ENCODE measurements at regions not wholly inside any gene's neighbourhood (a gene's known extent, or its start where the extent isn't known, plus 50 kb on each side); places are given as distances from the start of the nearest gene placed in this dataset.

DNA sequence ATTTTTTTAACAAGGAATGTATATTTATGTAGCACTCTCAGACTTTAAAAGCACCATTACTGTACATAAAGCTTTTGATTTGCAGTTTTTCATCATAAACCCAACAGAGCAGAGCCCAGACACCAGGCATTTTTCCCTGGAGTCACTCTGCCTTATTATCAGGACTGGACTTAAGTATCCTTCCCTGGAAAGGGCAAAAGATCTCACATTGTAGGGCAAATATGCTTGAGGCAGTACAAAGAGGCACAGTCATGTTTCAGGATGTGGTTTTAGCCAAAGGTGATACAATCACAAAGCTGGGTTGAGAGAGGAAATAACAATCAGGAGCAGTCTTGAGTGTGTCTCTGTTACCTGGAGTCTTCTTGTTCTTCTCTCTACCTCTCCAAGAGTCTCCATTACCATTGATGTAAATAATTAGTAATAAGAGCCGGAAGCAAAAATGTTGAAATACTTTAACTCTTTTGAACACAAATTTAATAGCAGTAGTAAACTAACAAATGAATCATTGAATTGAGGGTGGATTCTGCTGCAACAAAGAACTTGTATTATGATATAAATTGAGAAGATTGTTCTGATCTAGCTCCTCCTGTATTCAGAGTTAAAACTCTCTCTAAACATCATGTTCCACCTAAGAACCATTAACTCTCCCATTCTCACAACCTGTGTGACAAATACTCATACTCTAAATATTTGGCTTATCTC is 160.5 kb downstream of the LTN1 start (continued):
- TF ChIP-seq, protein P1, sequence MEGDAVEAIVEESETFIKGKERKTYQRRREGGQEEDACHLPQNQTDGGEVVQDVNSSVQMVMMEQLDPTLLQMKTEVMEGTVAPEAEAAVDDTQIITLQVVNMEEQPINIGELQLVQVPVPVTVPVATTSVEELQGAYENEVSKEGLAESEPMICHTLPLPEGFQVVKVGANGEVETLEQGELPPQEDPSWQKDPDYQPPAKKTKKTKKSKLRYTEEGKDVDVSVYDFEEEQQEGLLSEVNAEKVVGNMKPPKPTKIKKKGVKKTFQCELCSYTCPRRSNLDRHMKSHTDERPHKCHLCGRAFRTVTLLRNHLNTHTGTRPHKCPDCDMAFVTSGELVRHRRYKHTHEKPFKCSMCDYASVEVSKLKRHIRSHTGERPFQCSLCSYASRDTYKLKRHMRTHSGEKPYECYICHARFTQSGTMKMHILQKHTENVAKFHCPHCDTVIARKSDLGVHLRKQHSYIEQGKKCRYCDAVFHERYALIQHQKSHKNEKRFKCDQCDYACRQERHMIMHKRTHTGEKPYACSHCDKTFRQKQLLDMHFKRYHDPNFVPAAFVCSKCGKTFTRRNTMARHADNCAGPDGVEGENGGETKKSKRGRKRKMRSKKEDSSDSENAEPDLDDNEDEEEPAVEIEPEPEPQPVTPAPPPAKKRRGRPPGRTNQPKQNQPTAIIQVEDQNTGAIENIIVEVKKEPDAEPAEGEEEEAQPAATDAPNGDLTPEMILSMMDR (conservative IDR thresholded peaks at IDR 0.05; ENCODE audit: low read depth in 2 of 2): no peak
- no peak for TF ChIP-seq ZNF114 (CRISPR knock-in tag; IDR thresholded peaks at IDR 0.05)
- no peak for TF ChIP-seq EZH2 (IDR thresholded peaks at IDR 0.05; ENCODE audit: low read depth, unreplicated experiment)

DNA sequence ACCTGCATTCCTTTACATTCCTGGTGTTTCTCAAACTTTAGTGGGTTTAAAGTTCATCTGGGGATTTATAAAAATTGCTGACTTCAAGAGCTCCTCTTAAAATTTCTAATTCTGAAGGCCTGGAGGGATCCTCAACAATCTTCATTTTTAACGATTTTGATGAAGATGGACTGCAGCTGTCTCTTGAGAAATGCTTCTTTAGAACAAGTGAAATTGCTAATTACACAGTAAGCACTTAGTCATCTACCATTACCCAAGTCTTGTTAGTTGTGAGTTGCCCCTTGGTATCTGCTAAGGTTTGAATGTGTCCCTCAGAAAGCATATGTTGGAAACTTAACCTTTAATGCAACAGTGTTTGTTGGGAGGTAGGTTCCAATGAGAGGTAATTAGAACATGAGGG is 163.7 kb downstream of the LTN1 start:
- H3K27ac ChIP-seq (ENCODE audit: low read depth): no peak overlapping the region

DNA sequence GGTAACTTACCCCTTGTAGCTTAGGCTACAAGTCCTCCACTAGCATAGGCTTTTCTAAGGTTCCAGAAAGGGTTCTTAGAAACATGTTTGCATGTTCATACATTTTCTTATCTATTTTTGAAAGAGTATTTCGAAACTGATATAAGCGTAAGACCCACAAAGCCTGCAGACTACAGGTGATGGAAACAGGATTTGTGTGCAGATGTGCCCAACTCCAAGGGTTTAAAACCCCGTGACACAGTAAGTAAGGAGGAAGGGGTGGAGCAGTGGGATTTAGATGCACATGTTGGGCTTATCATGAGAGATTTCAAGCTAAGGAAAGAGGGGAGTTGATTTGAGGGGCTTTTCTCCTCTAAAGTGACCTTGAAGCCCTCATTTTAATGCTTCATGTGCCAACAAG is 164.7 kb downstream of the LTN1 start:
- DNase-seq (ENCODE audit: low spot score) (no peak), ATAC-seq (no peak)
- Histone ChIP-seq H3K4me3 (no peak overlapping the region), H3K79me2 (replicated peaks; ENCODE audit: insufficient read depth) (no peaks in the 10 kb centered on the region), H2AFZ (no peak overlapping the region), H3F3A (replicated peaks; ENCODE audit: low read depth) (no peaks in the 10 kb centered on the region), H3K27me3 (ENCODE audit: insufficient read depth) (no peaks in the 10 kb centered on the region), H3K4me2 (no peak overlapping the region), H4K20me1 (replicated peaks; ENCODE audit: insufficient read depth) (no peaks in the 10 kb centered on the region), H3K9me2 (ENCODE audit: insufficient read depth) (peaks cover 6% of the 10 kb centered on the region), H3K36me3 (ENCODE audit: insufficient read depth) (no peaks in the 10 kb centered on the region), H3K27ac (ENCODE audit: low read depth) (no peak overlapping the region), H3K4me1 (ENCODE audit: insufficient read depth) (no peaks in the 10 kb centered on the region)
- Mint-ChIP-seq H3K4me3 (no peak overlapping the region), H3K36me3 (ENCODE audit: low read depth) (no peaks in the 10 kb centered on the region), H3K27me3 (ENCODE audit: insufficient read depth, low read depth, poor library complexity) (no peaks in the 10 kb centered on the region), H3K4me1 (no peaks in the 10 kb centered on the region), H3K9me3 (no peaks in the 10 kb centered on the region), H3K27ac (no peak overlapping the region)
- TF ChIP-seq, protein P2, sequence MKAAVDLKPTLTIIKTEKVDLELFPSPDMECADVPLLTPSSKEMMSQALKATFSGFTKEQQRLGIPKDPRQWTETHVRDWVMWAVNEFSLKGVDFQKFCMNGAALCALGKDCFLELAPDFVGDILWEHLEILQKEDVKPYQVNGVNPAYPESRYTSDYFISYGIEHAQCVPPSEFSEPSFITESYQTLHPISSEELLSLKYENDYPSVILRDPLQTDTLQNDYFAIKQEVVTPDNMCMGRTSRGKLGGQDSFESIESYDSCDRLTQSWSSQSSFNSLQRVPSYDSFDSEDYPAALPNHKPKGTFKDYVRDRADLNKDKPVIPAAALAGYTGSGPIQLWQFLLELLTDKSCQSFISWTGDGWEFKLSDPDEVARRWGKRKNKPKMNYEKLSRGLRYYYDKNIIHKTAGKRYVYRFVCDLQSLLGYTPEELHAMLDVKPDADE (IDR thresholded peaks at IDR 0.05): no peak
- TF ChIP-seq CREB1 (CRISPR knock-in tag; IDR thresholded peaks at IDR 0.05; ENCODE audit: low read depth) (no peak), STAT1 (IDR thresholded peaks at IDR 0.05; ENCODE audit: unreplicated experiment) (no peak), JUNB (IDR thresholded peaks at IDR 0.05; ENCODE audit: unreplicated experiment) (no peak), ZNF331 (CRISPR knock-in tag; IDR thresholded peaks at IDR 0.05; ENCODE audit: low read depth) (no peak)
- TF ChIP-seq, protein P3, sequence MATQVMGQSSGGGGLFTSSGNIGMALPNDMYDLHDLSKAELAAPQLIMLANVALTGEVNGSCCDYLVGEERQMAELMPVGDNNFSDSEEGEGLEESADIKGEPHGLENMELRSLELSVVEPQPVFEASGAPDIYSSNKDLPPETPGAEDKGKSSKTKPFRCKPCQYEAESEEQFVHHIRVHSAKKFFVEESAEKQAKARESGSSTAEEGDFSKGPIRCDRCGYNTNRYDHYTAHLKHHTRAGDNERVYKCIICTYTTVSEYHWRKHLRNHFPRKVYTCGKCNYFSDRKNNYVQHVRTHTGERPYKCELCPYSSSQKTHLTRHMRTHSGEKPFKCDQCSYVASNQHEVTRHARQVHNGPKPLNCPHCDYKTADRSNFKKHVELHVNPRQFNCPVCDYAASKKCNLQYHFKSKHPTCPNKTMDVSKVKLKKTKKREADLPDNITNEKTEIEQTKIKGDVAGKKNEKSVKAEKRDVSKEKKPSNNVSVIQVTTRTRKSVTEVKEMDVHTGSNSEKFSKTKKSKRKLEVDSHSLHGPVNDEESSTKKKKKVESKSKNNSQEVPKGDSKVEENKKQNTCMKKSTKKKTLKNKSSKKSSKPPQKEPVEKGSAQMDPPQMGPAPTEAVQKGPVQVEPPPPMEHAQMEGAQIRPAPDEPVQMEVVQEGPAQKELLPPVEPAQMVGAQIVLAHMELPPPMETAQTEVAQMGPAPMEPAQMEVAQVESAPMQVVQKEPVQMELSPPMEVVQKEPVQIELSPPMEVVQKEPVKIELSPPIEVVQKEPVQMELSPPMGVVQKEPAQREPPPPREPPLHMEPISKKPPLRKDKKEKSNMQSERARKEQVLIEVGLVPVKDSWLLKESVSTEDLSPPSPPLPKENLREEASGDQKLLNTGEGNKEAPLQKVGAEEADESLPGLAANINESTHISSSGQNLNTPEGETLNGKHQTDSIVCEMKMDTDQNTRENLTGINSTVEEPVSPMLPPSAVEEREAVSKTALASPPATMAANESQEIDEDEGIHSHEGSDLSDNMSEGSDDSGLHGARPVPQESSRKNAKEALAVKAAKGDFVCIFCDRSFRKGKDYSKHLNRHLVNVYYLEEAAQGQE (IDR thresholded peaks at IDR 0.05; ENCODE audit: unreplicated experiment): no peak
- TF ChIP-seq, protein P1 (conservative IDR thresholded peaks at IDR 0.05; ENCODE audit: low read depth in 2 of 2): no peak

More for the DNA sequence above, 163.7 kb downstream of the LTN1 start:
- no peak overlapping the region for H3K4me3 Mint-ChIP-seq
- DNase-seq (ENCODE audit: low spot score) (no peak), ATAC-seq (no peak)
- no peak overlapping the region for H3K4me2 ChIP-seq
- H3K36me3 ChIP-seq (ENCODE audit: insufficient read depth): no peaks in the 10 kb centered on the region
- H3K4me1 Mint-ChIP-seq: 0 out of 3 replicates have a peak, but pooled peaks cover under 1% of the 10 kb centered on the region
- H3K27me3 ChIP-seq (ENCODE audit: insufficient read depth): no peaks in the 10 kb centered on the region
- H3K79me2 ChIP-seq (replicated peaks; ENCODE audit: insufficient read depth): no peaks in the 10 kb centered on the region
- H3K4me3 ChIP-seq: no peak overlapping the region
- no peak overlapping the region for H3K27ac Mint-ChIP-seq
- H3K9me2 ChIP-seq (ENCODE audit: insufficient read depth): peaks cover 6% of the 10 kb centered on the region
- no peaks in the 10 kb centered on the region for H4K20me1 ChIP-seq (replicated peaks; ENCODE audit: insufficient read depth)
- no peaks in the 10 kb centered on the region for H3K4me1 ChIP-seq (ENCODE audit: insufficient read depth)
- no peaks in the 10 kb centered on the region for H3K36me3 Mint-ChIP-seq (ENCODE audit: low read depth)
- H3K9me3 Mint-ChIP-seq: no peaks in the 10 kb centered on the region
- no peak overlapping the region for H2AFZ ChIP-seq
- no peaks in the 10 kb centered on the region for H3F3A ChIP-seq (replicated peaks; ENCODE audit: low read depth)
- H3K27me3 Mint-ChIP-seq (ENCODE audit: insufficient read depth, low read depth, poor library complexity): no peaks in the 10 kb centered on the region
- TF ChIP-seq NANOG (IDR thresholded peaks at IDR 0.05; ENCODE audit: borderline replicate concordance): no peak

Data from GM23338 (cell line).